Inferior parietal cortex (tissue), 1 donor: ENCODE measurements at regions not wholly inside any gene's neighbourhood (a gene's known extent, or its start where the extent isn't known, plus 50 kb on each side); places are given as distances from the start of the nearest gene placed in this dataset.

Source experiments
- DNase-seq: peaks from one replicate; pipeline ENCODE4 v3.0.0-alpha.2; 2016; ENCODE audit errors: extremely low spot score

DNA sequence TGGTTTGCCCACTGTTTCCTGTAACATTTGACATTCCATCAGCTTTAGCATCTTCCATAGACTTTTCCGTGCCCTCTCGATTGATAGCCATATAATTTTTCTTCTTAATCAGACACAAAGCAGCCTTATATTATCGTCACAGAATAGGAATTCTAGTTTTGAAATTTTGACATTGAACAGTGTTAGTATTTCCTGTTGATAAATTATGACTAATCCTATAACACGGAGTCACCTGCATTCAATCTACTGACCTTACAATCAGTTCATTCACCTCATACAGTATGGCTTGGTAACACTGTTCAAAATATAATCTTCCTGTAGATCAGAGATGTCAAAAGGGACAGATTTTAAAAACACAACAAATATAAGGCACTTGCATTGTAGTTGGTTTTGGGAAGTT lies 423.7 kb downstream of the C3orf38 start:
- DNase-seq, result no peak

DNA sequence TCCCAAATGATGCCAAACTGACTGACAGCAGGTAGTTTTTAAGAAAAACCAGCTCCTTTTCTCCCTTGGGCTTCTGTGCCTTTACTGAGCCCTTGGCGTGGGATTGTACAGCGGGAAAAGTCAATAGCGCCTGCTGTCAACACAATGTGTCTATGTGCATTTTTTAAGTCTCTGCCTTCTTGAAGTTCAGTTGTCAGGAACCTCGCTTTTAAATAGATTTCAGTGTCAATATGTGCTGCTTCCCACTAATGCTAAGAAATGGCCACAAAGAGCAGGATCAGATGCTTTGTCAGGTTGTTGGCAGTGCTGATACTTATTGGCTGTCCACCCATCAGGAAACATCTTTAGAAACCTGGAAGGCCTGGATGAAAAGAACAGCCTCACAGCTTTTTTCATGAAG lies 424.4 kb downstream of the C3orf38 start:
- no peak for DNase-seq

DNA sequence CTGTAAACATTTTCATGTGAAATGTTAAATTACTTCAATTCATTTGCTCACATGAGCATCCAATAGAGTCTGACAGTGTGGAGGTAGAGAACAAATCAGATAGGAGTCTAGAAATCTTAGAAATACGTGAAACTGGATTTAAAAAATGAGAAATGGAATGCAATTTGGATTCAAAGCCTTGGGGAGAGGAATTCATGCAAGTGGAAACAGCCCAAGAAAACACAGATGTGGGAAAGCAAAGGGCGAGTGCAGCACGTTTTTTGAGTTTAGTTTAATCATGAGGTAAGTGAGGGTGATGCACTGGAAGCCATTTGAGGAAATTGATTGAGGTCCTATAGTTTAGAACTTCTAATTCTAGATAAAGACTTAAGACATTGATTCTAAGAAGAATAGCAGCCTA lies 434.7 kb downstream of the C3orf38 start:
- DNase-seq, result no peak

GRCh38 chr3:88586121-88586640 lies 436.4 kb downstream of the C3orf38 start:
- no peak for DNase-seq

- DNase-seq, result no peak
Measured at GRCh38 chr3:88589138-88589537, 439.4 kb downstream of the C3orf38 start.

GRCh38 chr3:88595026-88595425 lies 445.3 kb downstream of the C3orf38 start:
- no peak for DNase-seq

DNA sequence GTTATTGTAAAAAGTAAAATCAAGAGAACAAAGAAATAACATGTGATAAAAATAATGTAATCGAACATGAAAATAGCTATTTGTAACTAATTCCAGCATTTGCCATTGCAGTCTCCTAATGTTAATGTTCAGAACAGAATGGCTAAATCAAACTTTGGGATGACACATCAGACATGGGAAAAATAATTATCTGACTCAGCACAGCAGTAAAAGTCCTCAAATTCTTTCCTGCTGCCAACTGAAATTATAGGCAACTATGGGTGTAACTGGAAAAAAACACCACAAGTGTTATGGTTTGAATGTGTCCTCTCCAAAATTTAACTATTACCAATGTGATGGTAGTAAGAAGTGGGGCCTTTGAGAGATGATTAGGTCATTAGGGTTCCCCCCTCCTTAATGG lies 446.7 kb downstream of the C3orf38 start:
- no peak for DNase-seq

- DNase-seq, result no peak
Measured at GRCh38 chr3:88610820-88611219, 461.1 kb downstream of the C3orf38 start.

DNA sequence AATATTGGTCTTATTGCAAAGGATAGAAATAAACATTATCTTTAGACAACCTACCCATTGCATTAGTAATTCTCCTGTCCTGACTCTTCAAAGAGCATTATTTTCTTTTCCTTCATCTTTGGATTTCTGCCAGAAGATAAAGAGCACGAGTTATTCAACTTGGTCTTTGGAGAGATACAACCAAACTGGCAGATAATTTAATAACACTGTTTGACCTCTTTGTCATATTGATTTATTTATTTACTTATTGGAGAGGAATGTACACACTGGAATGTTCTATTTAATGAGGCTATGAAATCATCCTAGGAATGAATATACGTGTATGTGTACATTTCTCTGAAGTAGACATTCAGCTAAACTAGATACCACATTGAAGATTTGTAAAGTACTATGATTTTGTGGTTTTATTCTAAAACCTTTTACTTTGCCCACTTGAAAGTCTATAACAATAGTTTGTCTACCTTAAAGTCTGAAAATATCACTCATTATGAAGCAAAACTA lies 462.1 kb downstream of the C3orf38 start:
- no peak for DNase-seq

GRCh38 chr3:88616413-88616812 lies 466.7 kb downstream of the C3orf38 start:
- DNase-seq, result no peak

- DNase-seq, result no peak
Measured at GRCh38 chr3:88617283-88617682, 467.5 kb downstream of the C3orf38 start.

GRCh38 chr3:88618021-88618645 lies 468.4 kb downstream of the C3orf38 start:
- no peak for DNase-seq

- no peak for DNase-seq
Measured at GRCh38 chr3:88621586-88621985, 471.8 kb downstream of the C3orf38 start.

DNA sequence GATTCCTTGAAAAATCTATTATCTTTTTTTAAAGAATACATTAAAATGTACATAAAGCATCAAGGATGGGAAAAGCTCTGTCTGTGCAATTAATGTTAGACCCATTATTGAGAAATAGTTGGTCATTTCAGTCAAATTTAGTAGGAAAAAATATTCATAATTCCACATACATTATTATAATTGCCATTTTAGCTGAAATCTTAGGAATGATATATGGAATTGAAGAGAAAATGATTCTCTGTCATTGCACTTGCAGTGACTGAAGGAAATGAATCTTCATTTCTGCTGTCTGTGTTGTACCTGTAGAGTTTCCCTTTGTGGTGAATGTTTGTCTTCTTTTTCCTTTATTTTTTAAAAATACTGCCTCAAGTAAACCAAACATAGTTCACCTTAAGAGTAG lies 473.9 kb downstream of the C3orf38 start:
- no peak for DNase-seq

DNA sequence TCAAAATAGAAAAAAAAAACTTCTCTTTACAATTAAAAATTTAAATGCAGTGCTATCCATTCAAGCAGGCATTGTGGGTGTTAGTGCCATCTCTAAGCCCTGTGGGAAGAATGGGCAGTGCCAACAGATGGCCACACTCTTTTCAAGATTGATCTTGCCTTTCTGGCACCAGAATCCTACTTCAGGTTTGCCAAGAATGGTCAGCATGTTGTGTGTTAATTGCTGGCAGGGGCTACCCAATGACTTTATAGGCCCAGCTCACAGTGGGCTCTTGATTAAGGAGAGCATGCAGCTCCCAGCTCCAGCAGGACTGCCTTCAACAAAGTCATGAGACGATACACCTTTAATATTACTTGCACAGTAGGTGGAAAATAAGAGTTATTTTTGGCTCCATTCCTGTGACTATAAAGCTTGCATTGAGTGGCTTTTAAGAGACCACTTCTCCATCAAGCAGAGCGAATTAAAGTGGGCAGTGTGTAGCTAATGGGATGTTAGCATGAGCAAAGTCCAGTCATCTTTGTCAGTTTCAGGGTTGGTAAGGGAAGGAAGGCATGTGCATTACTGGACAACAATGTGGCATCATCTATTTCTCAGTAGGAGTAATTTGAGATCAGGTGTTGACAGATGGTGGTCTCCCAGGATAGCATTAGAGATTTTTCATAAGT lies 476.8 kb downstream of the C3orf38 start:
- no peak for DNase-seq

DNA sequence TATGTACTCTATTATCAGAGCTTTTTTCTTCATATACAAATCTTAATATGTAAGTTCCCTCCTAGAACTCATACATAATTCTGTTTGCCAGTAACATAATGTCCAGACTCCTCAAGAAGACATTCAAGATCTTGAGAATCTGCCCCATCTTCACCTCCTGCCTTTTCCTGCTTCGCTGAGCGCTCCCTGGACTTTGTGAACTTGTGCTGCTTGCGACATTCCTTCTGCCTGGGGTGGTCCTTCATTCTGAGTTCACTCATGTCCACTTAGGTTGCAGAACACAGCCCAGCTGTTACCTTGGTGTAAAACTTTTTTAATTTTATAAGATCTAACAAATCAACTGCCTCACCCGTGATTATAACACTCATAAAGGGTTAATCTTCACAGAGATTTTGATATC lies 478.5 kb upstream of the EPHA3 start:
- no peak for DNase-seq

DNA sequence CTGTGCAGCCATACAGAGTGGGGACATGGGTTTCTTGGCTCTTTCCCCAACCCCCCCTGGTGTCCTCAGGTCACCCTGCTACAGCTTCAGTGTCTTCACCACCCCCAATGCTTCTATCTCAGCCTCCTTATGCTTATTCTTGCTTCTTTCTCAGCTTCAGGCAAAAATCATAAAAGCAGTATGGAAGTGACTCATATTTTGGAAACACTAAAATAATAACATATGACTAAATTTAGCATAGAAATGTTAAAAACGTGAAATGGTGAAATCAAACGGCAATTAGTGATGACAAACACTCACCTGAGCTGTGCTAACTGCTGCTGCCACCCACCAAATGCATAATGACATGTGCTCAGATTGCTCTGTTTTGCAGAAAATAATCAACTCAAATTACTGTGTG lies 475.2 kb upstream of the EPHA3 start:
- no peak for DNase-seq

DNA sequence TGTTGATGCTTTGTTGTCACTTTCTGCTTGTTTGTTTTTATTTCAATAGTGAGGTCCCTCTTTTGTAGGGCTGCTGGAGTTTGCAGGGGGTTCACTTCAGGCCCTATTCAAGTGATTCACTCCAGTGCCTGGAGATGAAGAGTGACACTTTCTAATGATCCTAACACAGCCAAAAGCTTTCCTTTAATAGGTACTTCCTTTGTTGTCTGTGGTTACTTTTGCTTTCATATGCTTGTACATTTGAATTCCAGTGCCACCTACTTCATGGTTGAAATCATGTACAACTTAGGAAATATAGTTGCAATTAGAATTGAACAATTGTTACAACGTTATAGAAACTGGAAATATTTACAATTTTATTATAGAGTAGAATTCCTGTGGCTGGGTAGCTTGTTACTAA lies 466.8 kb upstream of the EPHA3 start:
- DNase-seq, result no peak

DNA sequence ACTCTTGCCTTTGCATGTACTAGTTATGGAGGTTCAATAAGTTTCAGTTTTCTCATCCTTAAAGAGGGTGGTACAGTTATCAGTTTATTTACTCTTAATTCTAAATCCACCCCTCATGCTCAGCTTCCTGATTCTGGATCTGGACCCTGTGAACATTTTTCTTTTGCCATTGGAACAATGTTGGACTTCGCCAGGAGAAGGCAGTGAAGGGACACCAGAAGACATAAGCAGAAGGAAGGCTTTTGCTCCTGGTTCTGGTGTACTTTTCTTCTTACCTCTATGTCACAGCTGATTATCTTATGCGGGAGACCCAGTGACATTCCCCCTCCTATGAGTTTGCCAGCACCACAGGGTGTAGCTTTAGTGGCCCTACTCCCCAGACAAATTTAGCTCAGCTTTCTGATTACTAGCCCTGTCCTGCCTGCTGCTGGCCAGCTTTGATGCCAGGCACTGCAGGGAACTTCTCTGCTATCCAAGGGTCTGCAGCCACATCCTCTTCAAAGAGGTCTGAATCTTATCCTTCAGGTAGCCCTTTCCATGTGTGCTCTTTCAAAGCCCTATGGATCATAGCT lies 466.3 kb upstream of the EPHA3 start:
- no peak for DNase-seq

GRCh38 chr3:88657459-88657858 lies 450.0 kb upstream of the EPHA3 start:
- DNase-seq, result no peak

DNA sequence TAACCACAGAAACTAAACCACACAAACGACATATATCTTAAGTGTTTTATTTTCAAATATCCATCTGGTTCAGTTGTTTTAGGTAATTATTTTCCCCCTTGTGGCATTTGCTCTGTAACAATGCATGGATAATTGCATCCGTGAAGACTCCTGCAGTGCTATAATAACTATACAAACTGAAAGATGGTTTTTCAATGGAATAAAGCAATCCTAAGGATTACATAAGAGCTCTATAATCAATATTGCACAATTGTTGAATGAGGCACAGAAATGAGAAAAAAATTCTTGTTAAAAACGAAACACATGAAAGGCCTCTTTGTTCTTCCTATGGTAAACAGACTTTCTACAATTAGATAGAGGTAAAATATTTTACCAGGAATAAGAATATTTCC lies 446.0 kb upstream of the EPHA3 start:
- no peak for DNase-seq

GRCh38 chr3:88668180-88668579 lies 439.2 kb upstream of the EPHA3 start:
- no peak for DNase-seq

DNA sequence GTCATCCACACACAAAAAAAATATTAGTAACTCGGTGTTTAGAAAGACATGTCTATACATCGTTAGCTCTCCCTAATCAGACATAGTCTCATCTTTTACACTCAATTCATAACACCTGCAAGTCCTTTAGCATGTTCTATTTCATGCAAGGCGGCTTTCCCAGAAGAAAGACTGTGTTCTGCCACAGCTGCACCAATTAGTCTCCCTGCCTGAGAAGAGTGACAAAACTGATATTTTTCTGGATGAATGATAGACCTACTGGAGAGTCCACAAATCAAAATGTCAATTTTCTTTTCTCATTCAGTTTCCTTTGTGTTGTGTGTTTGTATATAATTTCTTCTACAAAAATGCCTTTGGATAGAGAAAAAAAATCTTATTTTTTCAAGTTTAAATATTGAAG lies 435.8 kb upstream of the EPHA3 start:
- no peak for DNase-seq
